ENCODE measurements at regions not wholly inside any gene's neighbourhood (a gene's known extent, or its start where the extent isn't known, plus 50 kb on each side); places are given as distances from the start of the nearest gene placed in this dataset.

DNA sequence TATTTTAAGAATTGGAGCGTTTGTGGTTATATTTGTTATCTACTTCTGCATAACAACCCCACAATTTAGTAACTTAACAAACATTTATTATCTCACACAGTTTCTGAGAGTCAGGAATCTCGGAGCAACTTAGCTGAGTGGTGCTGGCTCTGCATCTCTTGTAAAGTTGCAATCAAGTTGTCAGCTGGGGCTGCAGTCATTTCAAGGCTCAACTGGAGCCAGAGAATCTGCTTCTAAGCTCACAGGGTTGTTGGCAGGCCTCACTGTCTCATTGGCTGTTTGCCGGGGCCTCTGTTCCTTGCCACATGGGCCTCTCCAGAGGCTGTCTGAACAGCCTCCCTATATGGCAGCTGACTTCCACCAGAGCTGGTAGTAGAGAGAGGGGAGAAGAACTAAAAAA is 281.2 kb upstream of the GNPDA2 start:
- Mint-ChIP-seq H3K4me3 (no peak overlapping the region), H3K27me3 (ENCODE audit: insufficient read depth) (no peaks in the 10 kb centered on the region; the same call in none of the 2 replicates), H3K36me3 (ENCODE audit: low read depth) (peaks cover 7% of the 10 kb centered on the region; the same call in 1 of the 2 replicates), H3K27ac (no peak overlapping the region), H3K9me3 (peaks cover 54% of the 10 kb centered on the region), H3K4me1 (ENCODE audit: low read depth) (no peaks in the 10 kb centered on the region)
- TF ChIP-seq, protein P1, sequence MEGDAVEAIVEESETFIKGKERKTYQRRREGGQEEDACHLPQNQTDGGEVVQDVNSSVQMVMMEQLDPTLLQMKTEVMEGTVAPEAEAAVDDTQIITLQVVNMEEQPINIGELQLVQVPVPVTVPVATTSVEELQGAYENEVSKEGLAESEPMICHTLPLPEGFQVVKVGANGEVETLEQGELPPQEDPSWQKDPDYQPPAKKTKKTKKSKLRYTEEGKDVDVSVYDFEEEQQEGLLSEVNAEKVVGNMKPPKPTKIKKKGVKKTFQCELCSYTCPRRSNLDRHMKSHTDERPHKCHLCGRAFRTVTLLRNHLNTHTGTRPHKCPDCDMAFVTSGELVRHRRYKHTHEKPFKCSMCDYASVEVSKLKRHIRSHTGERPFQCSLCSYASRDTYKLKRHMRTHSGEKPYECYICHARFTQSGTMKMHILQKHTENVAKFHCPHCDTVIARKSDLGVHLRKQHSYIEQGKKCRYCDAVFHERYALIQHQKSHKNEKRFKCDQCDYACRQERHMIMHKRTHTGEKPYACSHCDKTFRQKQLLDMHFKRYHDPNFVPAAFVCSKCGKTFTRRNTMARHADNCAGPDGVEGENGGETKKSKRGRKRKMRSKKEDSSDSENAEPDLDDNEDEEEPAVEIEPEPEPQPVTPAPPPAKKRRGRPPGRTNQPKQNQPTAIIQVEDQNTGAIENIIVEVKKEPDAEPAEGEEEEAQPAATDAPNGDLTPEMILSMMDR (IDR thresholded peaks at IDR 0.05) = no peak
- DNase-seq = no peak

DNA sequence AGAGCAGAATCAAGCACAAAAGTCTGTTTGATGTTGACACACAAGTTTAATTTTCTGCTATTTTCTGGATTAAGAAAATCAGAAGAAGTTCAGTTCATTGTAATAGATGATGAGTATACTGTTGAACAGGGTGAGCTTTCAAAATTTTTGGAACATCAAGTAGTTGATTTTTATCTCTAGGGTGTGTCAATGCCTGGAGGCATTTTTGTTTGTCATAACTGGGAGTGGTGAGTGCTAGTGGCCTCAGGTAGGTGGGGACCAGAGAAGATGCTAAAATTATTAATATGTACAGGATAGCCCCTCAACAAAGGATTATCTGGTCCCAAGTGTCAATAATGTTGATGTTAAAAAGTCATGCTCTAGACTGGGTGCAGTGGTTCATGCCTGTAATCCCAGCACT is 279.7 kb upstream of the GNPDA2 start:
- Mint-ChIP-seq H3K9me3 (peaks cover 55% of the 10 kb centered on the region), H3K36me3 (ENCODE audit: low read depth) (peaks cover 7% of the 10 kb centered on the region; the same call in 1 of the 2 replicates), H3K27ac (no peak overlapping the region), H3K27me3 (ENCODE audit: insufficient read depth) (no peaks in the 10 kb centered on the region; the same call in none of the 2 replicates), H3K4me3 (no peak overlapping the region), H3K4me1 (ENCODE audit: low read depth) (no peaks in the 10 kb centered on the region)
- TF ChIP-seq, protein P1 (IDR thresholded peaks at IDR 0.05) = no peak
- DNase-seq = no peak

DNA sequence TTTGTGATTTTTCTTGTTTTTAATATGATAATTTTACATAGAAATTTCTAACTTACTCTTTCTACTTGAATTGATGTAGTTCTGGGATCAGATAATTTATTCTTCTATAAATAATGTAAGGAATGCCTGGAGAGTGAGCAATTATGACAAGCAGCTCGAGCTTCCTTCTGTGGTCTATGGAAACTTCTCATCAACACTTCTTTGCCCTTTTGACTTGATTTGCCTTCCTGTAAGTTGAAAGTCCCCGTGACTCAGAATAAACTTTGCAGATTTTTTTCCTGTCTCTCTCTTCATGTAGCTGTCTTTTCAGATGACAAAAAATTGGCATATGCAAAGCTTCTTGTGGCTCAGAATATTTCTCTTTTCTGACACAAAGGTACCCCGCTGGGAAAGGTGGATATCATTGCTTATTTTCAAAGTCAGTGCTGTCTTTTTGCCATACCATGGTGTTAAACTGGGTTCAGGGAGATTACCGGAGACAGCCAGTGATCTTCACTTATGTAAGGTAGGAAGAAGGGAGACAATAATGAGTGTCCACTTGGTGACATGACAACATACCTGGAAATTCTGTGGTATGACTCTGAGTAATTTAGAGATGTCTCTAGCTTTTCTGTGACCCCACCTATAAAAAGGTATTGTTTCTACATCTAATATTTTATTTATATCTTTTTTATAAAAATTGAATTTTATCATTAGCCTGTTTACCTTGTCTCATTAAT is 278.6 kb upstream of the GNPDA2 start:
- H3K27ac Mint-ChIP-seq = no peak overlapping the region
- H3K9me3 Mint-ChIP-seq = peaks cover 45% of the 10 kb centered on the region
- H3K27me3 Mint-ChIP-seq (ENCODE audit: insufficient read depth) = no peaks in the 10 kb centered on the region; the same call in none of the 2 replicates
- H3K36me3 Mint-ChIP-seq (ENCODE audit: low read depth) = peaks cover 7% of the 10 kb centered on the region; the same call in 1 of the 2 replicates
- no peak overlapping the region for H3K4me3 Mint-ChIP-seq
- no peaks in the 10 kb centered on the region for H3K4me1 Mint-ChIP-seq (ENCODE audit: low read depth)
- TF ChIP-seq, protein P1 (IDR thresholded peaks at IDR 0.05) = no peak
- DNase-seq = no peak

DNA sequence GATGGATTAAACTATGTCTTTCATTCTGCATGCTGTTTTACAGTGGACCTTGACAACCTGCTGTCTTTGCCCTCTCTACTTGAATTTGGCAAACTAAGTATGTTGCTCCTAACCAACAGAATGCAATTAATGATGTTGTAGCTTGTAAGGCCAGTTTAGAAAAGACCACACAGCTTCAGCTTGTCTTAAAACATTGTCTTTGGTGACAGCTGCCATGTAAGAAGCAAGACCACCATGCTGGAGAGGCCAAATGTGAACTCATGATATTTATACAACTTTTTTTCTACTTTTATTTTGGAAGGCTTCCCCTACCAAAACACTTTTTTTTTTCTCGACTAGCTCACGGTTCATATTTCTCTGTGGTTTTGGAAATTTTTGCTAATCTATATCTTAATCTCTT is 278.0 kb upstream of the GNPDA2 start:
- no peak for DNase-seq
- no peaks in the 10 kb centered on the region; the same call in none of the 2 replicates for H3K27me3 Mint-ChIP-seq (ENCODE audit: insufficient read depth)
- no peaks in the 10 kb centered on the region for H3K4me1 Mint-ChIP-seq (ENCODE audit: low read depth)
- H3K9me3 Mint-ChIP-seq = peaks cover 42% of the 10 kb centered on the region
- TF ChIP-seq, protein P1 (IDR thresholded peaks at IDR 0.05) = no peak
- H3K36me3 Mint-ChIP-seq (ENCODE audit: low read depth) = peaks cover 7% of the 10 kb centered on the region; the same call in 1 of the 2 replicates
- H3K27ac Mint-ChIP-seq = no peak overlapping the region
- no peak overlapping the region for H3K4me3 Mint-ChIP-seq

DNA sequence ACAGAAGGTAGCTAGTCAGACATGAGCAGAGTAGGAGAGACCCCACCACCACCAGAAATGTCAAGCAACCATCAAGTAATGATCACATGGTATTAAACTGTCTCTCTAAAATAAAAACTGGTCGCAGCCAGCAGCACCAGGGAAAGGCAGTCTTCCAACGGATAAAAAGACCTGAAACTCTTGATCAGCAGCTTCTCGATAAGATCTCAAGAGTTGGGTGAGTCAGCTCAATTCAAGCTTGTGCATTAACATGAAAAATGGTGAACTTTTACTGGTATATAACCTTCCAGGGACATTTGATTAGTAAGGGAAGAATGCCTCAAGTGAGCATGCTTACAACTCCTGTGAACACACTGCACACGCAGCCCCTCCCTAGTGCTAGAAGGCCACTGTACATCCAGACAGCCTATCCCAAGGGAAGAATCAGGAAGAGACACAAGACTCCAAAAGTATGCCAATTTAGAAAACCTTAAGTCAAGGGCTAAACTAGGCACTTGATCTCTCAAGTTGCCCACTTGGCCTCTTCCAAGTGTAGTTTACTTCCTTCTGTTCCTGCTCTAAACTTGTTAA is 270.0 kb upstream of the GNPDA2 start:
- Mint-ChIP-seq H3K9me3 (peaks cover 47% of the 10 kb centered on the region), H3K27ac (no peak overlapping the region), H3K27me3 (ENCODE audit: insufficient read depth) (no peaks in the 10 kb centered on the region)

More for the DNA sequence above, 270.0 kb upstream of the GNPDA2 start:
- TF ChIP-seq, protein P1 (IDR thresholded peaks at IDR 0.05) = no peak
- Mint-ChIP-seq H3K36me3 (ENCODE audit: low read depth) (no peaks in the 10 kb centered on the region), H3K4me1 (ENCODE audit: low read depth) (no peaks in the 10 kb centered on the region), H3K4me3 (no peak overlapping the region)
- no peak for DNase-seq

Data from HFFc6 (cell line).